ENCODE measurements at regions not wholly inside any gene's neighbourhood (a gene's known extent, or its start where the extent isn't known, plus 50 kb on each side); places are given as distances from the start of the nearest gene placed in this dataset.

GRCh38 chr3:73752338-73752737 is 127.6 kb upstream of the PDZRN3 start:
- Mint-ChIP-seq H3K27ac (no peak overlapping the region), H3K4me3 (no peak overlapping the region), H3K27me3 (ENCODE audit: insufficient read depth, low read depth) (peaks cover 2% of the 10 kb centered on the region), H3K36me3 (no peaks in the 10 kb centered on the region), H3K4me1 (peaks cover 23% of the 10 kb centered on the region), H3K9me3 (no peaks in the 10 kb centered on the region)
- H3K4me3 ChIP-seq = no peak overlapping the region
- no peak overlapping the region for H2AFZ ChIP-seq (replicated peaks)
- H3F3A ChIP-seq (ENCODE audit: low read depth) = no peaks in the 10 kb centered on the region
- no peaks in the 10 kb centered on the region for H4K20me1 ChIP-seq (ENCODE audit: low read depth)
- no peaks in the 10 kb centered on the region for H3K36me3 ChIP-seq
- H3K4me1 ChIP-seq = no peaks in the 10 kb centered on the region
- TF ChIP-seq, protein P1, sequence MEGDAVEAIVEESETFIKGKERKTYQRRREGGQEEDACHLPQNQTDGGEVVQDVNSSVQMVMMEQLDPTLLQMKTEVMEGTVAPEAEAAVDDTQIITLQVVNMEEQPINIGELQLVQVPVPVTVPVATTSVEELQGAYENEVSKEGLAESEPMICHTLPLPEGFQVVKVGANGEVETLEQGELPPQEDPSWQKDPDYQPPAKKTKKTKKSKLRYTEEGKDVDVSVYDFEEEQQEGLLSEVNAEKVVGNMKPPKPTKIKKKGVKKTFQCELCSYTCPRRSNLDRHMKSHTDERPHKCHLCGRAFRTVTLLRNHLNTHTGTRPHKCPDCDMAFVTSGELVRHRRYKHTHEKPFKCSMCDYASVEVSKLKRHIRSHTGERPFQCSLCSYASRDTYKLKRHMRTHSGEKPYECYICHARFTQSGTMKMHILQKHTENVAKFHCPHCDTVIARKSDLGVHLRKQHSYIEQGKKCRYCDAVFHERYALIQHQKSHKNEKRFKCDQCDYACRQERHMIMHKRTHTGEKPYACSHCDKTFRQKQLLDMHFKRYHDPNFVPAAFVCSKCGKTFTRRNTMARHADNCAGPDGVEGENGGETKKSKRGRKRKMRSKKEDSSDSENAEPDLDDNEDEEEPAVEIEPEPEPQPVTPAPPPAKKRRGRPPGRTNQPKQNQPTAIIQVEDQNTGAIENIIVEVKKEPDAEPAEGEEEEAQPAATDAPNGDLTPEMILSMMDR (IDR thresholded peaks at IDR 0.05) = no peak
- TF ChIP-seq EZH2phosphoT487 (IDR thresholded peaks at IDR 0.05) = no peak
- H3K27me3 ChIP-seq = no peaks in the 10 kb centered on the region
- H3K9me3 ChIP-seq (ENCODE audit: low read depth) = no peaks in the 10 kb centered on the region
- no peak overlapping the region for H3K27ac ChIP-seq
- no peaks in the 10 kb centered on the region for H3K79me2 ChIP-seq (ENCODE audit: low read depth)
- H3K9ac ChIP-seq = no peak overlapping the region
- no peak overlapping the region for H3K4me2 ChIP-seq
- DNase-seq (ENCODE audit: low spot score) = no peak

- H4K20me1 ChIP-seq (ENCODE audit: low read depth) = no peaks in the 10 kb centered on the region
- no peaks in the 10 kb centered on the region for H3K4me1 ChIP-seq
- no peak overlapping the region for H2AFZ ChIP-seq (replicated peaks)
- H3K4me2 ChIP-seq = no peak overlapping the region
- no peaks in the 10 kb centered on the region for H3F3A ChIP-seq (ENCODE audit: low read depth)
- H3K36me3 ChIP-seq = no peaks in the 10 kb centered on the region
- H3K27ac ChIP-seq = no peak overlapping the region
- Mint-ChIP-seq H3K4me3 (no peak overlapping the region), H3K27me3 (ENCODE audit: insufficient read depth, low read depth) (peaks cover 2% of the 10 kb centered on the region), H3K9me3 (no peaks in the 10 kb centered on the region), H3K27ac (no peak overlapping the region), H3K4me1 (peaks cover 6% of the 10 kb centered on the region), H3K36me3 (no peaks in the 10 kb centered on the region)
- no peaks in the 10 kb centered on the region for H3K9me3 ChIP-seq (ENCODE audit: low read depth)
- TF ChIP-seq EZH2 (IDR thresholded peaks at IDR 0.05) (no peak), EZH2phosphoT487 (IDR thresholded peaks at IDR 0.05) (no peak)
- TF ChIP-seq, protein P1 (IDR thresholded peaks at IDR 0.05) = no peak
- no peaks in the 10 kb centered on the region for H3K27me3 ChIP-seq
- no peak overlapping the region for H3K4me3 ChIP-seq
- H3K79me2 ChIP-seq (ENCODE audit: low read depth) = no peaks in the 10 kb centered on the region
- no peak overlapping the region for H3K9ac ChIP-seq
- no peak for DNase-seq (ENCODE audit: low spot score)
Measured at GRCh38 chr3:73746623-73747022, 121.9 kb upstream of the PDZRN3 start.

DNA sequence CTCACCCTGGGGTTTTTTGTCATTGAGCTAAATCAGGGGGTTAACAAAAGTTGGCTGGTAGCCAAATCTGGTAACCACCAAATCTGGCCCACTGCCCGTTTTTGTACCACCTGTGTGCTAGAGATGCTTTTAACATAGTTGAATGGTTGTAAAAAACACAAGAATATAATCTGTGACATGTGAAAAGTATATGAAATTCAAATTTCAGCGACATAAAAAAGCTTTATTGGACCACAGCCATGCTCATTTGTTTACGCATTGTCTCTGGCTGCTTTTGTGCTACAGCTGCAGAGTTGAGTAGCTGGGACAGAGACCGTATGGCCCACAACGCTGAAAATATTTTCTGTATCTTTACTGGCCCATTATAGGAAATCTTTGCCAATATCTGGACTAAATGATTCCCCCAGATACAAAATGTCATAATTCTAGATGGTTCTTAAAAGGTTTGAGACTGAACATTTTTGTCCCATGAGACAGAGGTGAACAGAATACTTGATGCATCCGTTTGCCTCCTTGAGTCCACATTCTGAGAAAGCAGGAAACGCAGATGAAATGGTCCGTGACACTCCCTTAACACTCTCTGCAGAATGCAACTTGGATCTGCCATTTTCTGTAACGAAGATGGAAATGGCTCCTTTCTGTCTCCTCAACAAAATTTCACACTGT is 120.9 kb upstream of the PDZRN3 start:
- TF ChIP-seq EZH2 (IDR thresholded peaks at IDR 0.05) (no peak), EZH2phosphoT487 (IDR thresholded peaks at IDR 0.05) (no peak)
- TF ChIP-seq, protein P1 (IDR thresholded peaks at IDR 0.05) = no peak
- Histone ChIP-seq H4K20me1 (ENCODE audit: low read depth) (no peaks in the 10 kb centered on the region), H2AFZ (replicated peaks) (no peak overlapping the region), H3K4me2 (no peak overlapping the region), H3K27ac (no peak overlapping the region), H3K9me3 (ENCODE audit: low read depth) (no peaks in the 10 kb centered on the region), H3K79me2 (ENCODE audit: low read depth) (no peaks in the 10 kb centered on the region), H3K9ac (no peak overlapping the region), H3F3A (ENCODE audit: low read depth) (no peaks in the 10 kb centered on the region), H3K36me3 (no peaks in the 10 kb centered on the region), H3K27me3 (no peaks in the 10 kb centered on the region), H3K4me1 (no peaks in the 10 kb centered on the region), H3K4me3 (no peak overlapping the region)
- Mint-ChIP-seq H3K9me3 (no peaks in the 10 kb centered on the region), H3K4me3 (no peak overlapping the region), H3K27me3 (ENCODE audit: insufficient read depth, low read depth) (peaks cover 2% of the 10 kb centered on the region), H3K4me1 (no peaks in the 10 kb centered on the region), H3K27ac (no peak overlapping the region), H3K36me3 (no peaks in the 10 kb centered on the region)
- DNase-seq (ENCODE audit: low spot score) = no peak

Data from neural progenitor cell (in vitro differentiated cells).